Activated CD4-positive, CD25-positive, alpha-beta regulatory T cell treated with anti-CD3 and anti-CD28 coated beads, Interleukin-2, amount 50 U/mL, for 24 hours (primary cell): ENCODE measurements at regions not wholly inside any gene's neighbourhood (a gene's known extent, or its start where the extent isn't known, plus 50 kb on each side); places are given as distances from the start of the nearest gene placed in this dataset.

Source experiments
- ATAC-seq, 2 donors: fragments of 150-1000 bp; cut with Tn5 transposase; one replicate each; pipeline ENCODE4 v1.10.0; 2021; ENCODE audit warnings: mild to moderate bottlenecking in 1 of 2, moderate library complexity in 1 of 2

DNA sequence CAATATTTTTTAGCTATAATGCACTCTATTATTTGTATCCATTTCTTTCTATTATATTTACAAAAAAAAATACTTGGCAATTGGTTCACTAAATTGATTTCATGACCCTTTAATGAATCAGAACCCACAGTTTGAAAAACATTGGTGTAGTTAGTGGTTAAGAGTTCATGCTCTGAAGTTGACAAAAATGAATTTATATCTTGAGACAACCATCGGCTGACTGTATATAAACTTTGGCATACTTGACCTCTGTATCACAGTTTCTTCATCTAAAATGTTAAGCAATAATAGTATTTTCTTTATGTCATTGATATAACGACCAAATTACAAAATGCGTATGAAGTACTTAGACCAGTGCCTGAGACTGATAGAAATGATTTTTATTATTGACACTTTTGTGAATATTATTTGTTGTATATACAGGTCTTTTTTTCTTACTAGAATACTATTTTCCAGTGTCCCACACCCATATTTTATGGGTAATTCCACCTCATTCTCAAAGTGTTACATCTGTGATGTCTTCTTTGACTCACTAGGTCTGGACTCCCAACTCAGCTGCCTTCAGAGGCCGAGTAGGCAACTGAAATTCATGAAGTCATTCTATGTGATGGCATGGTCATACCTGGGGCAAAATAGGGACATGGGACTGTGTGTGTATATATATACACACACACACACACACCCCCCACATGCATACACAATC, 459.2 kb downstream of the RFPL4B start:
- ATAC-seq: no peak

DNA sequence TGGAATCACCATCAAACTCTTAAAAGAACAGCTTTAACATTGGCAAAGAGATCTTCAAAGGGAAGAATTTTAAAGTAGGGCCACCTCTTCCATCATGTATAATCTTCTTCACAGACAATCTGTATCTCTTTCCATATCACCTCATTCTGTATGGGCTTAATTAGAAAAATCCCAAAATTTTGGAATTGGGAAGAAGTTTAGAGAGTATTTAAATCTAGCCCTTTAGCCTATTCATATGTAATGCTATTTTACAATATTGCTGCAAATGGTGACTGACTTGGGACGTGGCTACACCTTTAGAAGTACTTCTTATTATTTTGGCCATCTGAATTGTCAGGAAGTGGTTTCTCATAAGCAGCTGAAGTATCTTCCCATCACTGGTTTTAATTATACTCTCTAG, 474.3 kb downstream of the RFPL4B start:
- no peak for ATAC-seq

DNA sequence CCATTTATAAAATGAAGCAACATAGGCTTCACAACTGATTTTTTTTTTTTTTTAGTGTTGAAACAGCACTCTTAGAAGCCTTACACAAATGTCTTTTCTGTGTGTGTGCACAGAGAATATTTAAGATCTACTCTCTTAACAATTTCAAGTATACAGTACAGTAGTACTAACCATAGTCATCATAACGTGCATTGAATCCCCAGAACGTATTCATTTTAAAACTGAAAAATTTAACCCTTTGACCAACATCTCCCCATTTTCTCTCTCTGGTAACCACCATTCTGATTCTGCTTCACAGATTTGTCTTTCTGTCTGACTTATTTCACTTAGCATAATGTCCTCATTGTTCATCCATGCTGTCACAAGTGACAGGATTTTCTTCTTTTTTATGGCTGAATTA, 475.6 kb downstream of the RFPL4B start:
- no peak for ATAC-seq

DNA sequence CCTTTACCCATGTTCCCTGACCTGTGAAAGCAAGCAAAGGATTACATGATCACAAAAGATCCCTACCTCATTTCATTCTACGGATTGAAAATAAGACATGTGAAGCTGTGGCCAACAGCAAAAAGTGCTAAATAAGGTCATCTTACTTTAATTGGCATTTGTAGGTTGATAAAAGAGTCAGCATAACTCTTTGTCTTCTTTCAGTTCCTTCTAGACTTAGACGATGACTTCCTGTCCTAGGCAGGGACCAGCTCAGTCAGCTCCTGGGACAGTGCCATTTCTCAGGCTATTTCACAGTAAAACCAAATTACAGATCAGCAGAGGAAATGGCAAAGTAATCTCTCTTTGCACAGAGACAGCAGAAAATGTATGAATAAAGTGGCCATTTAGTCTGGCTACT, 480.7 kb downstream of the RFPL4B start:
- no peak for ATAC-seq

DNA sequence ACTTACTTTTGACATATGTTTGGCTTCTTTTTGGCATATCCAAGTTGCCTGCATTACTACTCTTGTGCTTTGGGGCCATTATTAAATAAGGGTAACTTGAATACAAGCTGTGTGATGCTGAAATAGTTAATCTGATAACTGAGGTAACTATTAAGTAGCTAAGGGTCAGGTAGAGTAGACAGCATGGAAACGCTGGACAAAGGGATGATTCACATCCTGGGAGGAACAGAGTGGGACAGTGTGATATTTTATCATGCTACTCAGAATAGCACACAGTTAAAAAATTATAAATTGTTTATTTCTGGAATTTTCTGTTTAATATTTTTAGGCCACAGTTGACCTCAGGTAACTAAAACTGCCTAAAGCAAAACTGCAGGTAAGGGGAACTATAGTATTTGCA, 483.9 kb downstream of the RFPL4B start:
- no peak for ATAC-seq

DNA sequence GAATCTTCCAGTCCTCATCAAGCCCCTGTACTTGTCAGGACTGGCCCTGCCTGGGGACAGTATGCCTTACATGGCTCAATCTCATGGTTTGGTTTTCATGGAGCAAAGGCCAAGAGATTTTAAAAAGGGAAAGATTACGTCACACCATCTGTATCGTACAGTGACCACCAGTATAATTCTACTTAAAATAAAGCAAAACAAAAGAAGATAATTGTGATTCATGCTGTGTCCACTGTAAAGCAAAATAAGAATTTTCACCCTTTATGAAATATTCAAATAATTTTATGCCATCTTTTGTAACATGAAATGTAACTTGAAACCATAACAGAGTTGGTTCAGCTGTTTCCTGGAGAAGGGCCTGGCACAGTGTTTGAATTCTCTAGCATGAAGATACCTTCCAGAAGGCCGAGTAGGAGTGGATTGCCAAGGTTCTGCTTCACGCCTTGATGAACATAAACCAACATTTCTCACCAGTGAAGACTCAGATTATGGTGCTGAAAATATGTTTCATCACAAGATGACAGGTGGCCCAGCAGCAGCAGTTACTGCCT, 486.5 kb downstream of the RFPL4B start:
- ATAC-seq: no peak

DNA sequence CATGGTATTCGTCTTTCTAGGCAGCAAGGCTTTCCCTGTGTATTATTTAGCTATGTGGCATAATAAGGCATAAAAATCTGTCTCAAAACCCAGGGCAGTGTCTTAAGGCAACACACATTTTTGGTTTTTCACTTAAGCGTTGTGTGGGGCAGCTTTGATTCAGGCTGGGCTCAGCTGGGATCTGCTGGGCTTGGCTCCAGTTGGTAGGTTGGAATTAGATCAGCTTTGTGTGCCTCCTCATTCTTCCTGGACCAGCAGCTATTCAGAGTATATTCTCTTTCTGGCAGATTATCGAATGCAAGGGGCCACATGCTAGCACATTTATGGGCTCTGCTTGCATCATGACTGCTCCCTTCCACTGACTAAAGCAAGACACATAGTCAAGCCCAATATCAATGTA, 487.9 kb downstream of the RFPL4B start:
- ATAC-seq: no peak

DNA sequence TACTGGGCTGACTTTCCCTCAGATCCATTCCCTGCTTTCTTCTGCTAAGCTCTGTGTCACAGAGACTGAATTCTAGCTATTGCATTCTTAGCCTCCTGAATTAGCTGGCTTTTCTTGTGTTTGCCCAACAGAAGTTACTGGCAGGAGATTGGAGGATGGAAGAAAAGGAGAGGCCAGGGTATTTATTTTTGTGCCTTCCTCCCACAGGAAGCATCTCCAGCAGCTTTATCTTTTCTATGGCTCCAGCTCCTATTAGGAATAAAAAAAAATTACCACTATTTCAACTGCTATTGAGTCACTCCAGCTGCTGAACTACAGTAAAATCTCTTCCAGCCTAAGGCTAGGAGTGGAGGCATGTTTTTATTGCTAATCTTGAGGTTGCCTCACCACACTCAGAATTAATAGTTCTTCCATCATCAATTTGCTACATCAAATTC, 492.4 kb downstream of the RFPL4B start:
- no peak for ATAC-seq

DNA sequence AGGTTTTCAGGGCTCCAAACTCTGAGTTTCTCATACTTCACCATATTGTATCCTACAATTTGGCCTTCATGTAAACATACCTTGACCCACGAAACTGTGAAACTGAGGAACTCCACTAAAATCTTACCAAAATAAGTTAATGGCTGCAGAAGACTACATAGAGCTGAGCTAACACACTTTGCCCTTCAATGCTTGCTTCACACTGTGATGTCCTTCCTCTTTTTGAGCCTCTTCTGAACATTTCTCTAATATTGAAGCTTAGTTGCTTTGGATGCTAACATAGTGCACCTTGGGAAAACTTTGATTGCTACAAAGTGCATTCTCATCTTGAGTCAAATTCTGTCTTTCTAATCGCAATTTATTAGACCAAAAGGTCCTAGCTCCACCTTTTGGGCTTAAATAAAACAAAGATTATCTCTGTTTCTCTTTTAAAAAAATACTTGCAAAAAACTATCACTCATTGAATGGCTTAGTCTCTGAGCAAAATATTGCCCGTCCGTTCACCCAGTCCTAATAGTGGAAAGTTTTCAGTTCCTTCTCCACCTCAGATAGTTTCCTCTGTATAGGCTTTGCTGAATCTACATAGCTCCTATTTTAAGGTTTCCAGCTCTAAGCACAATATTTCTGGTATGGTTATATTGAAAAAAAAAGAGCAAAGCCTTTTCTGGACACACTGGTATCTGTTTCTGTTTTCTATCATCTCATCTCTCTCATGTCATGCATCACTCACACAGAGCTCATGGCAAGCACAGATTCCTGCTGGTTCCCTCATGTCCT, 494.6 kb downstream of the RFPL4B start:
- no peak for ATAC-seq

DNA sequence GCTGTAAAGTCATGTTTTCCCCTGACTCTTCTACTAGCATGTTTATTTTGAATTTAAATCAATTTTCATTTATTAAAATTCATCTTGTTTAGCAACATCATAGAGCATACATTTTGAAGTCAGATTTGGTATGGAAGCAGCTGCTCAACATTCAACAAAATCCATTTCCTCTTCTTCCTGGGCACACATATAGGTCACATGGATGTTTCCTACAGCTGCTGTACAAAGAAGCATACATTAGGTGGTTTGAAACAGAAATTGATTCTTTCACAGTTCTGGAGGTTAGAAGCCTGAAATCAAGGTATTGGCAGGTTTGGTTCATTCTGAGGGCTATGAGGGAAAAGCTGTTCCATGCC, 495.2 kb downstream of the RFPL4B start:
- no peak for ATAC-seq

DNA sequence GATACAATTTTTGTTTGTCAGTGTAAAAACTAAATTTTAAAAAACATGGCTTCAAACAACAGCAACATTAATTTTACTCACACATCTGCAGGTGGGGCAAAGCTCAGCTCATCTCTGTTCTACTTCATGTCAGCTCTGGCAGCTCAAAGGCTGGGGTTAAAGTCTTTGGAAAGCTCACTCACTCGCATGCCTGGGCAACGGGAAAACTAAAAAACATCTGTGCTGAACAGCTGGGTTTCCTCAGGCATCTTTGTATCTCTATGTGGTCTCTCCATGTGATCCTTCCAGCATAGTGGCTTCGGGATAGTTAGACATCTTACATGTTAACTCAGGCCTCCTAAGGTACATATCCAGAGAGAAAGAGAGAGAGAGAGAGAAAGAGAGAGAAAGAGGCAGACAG, 499.6 kb downstream of the RFPL4B start:
- ATAC-seq: no peak

DNA sequence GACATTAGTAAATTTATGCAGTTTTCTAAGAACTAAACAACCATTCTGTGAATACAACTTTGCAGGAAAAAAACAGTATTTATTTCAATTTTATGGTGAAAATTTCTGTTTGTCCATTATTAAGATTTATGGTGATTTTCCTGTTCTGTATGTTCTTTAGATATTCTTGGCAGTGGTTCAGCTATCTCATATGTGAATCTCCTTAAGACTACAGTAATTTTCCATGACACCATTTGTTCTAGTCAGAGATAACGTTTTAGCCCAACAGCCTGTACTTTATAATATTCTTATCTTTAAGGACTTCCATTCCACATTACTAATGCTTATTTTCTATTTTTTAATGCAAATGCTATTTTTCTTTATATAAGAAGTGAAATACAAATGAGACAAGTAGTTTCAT, 504.0 kb downstream of the RFPL4B start:
- ATAC-seq: no peak

DNA sequence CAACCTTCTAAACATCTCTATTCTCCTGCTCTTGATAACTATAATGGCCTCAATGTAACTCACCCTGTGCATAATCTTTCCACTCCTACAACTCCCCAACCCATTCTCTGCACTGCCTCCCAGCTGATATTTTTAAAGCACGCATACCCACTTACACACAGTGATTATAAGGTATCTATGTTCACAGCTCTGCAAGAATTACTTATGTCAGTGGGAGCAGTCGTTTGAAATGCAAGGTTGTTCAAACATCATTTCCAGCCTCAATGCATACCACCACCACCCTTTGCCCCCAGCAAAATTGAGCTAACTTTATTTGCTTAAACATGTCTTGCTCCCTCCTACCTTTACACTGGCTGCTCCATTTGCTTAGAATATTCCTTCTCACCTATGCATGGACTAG, 506.0 kb downstream of the RFPL4B start:
- no peak for ATAC-seq

DNA sequence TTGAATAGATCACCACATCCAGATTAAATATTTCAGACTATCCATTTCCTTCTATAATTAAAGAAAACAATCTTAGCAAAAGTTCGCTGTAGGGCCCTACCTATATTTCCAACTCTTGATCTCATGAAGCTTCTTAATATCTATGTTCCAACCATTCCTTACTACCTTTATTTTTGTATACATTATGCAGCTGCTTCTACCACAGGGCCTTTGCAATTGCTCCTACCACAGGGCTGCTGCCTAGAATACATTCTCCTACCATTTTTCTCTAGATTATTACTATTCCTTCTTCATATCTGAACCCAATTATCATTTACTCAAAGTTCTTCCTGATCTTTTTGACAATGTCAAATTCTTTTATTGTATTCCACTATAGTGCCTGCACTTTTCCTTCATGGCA, 516.6 kb downstream of the RFPL4B start:
- no peak for ATAC-seq

DNA sequence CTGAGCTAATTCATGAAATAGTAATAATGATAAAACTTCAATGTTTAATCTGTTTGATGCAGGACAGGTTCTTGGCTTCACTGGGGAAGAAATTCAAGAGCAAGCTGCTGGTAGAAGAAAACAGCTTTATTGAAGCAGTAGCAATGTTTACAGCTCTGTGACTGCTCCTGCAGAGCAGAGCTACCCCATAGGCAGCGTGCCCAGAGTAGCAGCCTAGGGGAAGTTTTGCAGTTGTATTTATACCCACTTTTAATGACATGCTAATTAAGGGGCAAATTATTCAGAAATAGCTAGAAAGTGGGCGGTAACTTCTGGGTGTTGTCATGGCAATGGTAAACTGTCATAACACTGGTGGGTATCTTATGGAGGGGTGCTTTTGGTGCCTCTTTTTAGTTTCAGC, 518.0 kb downstream of the RFPL4B start:
- no peak for ATAC-seq

DNA sequence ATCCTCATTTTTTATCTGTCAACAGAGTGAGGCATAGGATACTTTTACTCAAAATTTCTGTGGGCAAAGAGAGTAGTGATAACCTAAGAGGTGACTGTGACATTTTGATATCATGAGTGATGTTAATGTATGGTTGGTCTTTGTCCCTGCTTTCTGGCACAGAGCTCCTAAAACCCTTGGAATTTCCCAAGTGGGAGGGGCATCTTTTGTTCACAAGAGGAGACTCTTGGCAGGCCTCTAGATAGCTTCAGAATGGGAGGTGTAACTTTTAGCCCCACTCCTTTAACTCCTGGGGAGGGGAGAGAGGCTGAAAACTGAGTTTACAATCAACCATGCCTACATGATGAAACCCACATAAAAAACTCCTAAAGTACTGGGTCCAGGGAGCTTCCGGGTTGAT, 527.8 kb downstream of the RFPL4B start:
- no peak for ATAC-seq

DNA sequence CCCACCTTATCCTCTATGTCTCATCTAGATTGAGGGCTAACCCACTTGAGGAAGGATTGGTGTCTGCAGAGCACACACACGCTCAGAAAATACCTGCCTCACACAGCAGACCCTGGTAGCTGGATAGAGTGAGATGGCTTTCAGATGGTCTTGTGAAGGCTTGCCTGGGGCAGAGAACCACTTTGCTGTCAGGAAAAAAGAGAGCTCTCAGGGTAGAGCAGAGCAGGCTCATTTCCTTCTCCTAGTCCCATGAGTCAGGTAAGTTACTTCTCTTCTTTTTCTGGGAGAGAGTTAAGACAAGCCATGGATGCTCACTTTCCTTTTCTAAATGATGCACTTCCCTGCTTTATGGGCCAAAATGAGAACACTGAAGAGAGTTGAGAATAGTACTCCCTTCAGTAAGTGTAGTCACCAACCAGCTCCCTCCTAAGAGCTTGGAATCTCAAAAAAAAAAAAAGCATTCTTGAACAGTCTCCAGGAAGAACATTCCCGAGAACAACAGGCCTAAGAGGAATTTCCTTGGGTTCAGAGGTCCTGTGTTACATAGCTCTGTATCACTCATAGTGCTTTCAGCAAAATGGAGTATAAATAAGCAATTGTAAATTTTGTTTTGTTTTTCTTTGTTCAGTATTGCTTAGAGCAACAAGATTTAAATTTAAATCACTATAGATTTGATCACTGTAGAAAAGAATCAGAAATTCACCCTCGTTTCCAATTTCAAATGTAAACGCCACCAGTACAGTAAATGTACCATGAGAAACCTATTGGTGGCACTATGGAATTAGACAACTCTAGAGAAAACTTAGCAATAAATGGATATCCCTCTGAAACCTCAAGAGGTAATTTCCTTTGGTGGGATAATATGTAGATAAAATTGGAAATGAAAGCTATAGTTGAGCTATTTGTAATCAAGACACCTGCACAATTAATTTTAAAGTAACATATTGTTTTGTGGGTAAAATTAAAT, 530.3 kb downstream of the RFPL4B start:
- ATAC-seq: no peak

DNA sequence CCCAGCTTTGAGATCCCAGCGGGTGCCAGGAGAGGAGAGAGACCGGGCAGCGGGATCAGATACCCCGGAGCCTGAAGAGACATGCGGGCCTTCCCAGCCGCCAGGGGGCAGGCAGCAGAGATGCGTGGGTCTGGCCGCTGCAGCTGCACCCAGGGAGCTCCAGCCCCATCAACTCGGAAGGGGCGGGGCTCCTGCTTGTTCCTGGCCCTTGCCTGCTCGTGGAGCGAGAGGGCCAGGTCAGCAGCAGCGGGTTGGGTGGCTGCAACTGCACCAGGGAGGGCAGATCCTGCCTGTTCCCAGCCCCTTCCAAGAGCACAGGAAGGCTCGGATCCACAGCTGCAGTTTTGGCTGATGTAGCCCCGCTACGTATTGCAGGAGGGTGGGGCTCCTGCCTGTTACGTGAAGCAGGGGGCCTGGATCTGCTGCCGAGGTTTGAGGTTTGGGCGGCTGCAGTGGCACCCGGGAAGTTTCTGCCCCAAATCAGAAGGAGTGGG, 532.8 kb downstream of the RFPL4B start:
- no peak for ATAC-seq

DNA sequence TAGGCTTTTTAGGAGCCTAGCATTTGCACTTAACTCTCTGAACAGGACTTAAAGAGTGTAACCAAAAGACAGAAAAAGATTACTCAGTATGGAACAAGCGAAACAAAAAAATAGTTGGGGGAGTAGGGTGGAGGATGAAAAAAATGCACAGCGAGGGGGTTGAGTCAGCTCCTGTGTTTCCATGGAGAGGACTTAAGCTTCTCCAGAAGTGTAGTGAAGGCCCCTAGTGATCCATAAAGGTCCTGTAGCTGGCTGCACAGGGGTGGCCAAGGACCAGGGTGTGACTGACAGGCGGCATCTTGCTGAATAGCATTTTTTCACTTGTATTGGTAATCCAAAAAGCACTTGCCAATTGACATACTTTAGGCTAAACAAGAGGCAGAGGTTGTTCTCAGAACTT, 533.9 kb downstream of the RFPL4B start:
- ATAC-seq: no peak

DNA sequence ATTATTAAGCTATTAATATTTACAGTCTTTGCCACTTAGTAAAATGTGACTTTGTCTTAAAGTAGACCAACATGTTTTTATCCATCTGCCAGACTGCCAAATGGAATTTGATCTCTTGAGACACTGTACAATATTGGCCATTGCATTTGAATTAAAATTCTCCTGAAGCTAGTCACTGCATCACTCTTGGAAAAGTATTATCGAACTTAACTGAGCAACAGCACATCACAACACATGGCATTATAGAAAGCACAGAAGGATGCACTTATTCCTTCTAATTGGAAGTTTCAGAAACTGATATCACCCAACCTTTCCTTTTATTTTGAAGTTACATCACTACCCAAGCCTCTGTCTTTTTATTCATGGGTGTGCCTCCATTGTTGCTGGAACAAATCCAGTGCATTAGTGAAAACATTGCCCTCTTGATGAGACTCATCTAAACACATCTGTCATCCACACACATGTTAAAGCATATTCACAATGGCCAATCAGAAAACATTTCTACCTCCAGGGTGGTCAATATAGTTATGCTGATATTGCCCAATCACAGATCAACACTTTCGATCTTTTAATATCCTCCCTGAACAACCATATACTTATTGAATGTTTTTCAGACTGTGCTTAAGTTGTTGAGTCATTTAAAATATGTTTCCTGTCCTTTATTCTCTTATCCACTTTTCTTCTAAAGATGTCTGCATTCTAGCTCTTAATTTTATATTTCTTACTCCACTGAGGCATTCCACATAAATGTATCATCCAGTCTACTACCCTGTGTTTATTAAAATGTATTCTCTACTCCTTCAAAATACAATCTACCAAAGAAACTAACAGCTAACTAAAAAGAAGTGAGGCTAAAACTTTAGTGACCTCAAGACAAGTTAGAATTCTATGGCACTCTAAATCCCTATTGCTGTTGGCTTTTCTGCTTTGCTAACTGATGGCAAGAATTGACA, 535.0 kb downstream of the RFPL4B start:
- no peak for ATAC-seq

DNA sequence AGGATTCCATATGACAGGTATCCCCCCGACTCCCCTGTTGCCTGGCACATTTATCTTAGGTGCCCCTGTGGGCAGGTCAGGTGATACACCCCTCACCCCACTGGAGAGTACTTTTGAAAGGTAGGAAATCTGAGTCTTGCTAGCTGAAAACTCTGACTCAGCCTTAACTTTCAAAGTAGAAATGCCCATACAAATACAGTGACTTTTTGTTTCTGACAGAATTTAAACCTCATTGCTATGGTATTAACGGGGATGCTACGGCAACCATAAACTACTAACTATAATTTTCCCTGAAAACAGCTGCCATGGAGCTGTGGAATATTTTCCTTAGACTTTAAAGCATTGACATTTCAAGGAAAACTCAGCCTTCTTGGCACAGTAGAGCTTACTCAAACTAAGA, 536.0 kb downstream of the RFPL4B start:
- no peak for ATAC-seq

DNA sequence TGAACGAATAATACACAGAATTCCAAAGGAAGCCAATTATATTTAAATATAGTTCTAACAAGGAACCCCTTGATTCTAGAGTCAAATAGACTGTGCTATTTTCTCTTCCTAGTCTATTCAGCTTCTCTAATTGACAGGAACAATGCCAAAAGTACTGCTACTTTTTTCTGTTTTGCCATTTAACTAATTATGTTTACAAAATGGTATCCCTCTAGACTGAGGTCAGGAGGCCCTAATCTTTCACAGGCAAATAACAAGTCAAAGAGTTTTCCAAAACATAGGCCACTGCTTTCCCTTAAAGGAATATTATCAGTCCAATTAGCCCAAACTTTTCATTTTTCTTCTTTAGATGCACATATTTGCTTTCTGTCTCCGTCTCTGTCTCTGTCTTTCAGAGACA, 539.3 kb downstream of the RFPL4B start:
- ATAC-seq: no peak
